Left lobe of liver (tissue), 2 donors: ENCODE measurements at regions not wholly inside any gene's neighbourhood (a gene's known extent, or its start where the extent isn't known, plus 50 kb on each side); places are given as distances from the start of the nearest gene placed in this dataset.
A peak's percentile ranks its signal among the peaks of the same experiment; 100 is the strongest.
"Not testable (repeated sequence)": the region's sequence is repeated elsewhere in the genome, so short reads cannot be mapped to it uniquely, and the experiment has no call there.

Source experiments
- ATAC-seq: fragments of 200-7000 bp; cut with Tn5 transposase; one replicate; pipeline ENCODE4 v1.9.1; 2020; ENCODE audit warnings: mild to moderate bottlenecking, moderate library complexity
- DNase-seq: peaks from one replicate; pipeline ENCODE4 v3.0.0-alpha.2; 2020; ENCODE audit warnings: low spot score
- donor health status: DM: no; HTN: no; CAD: no; lungs with moderate emphysema.
- donor health status: DM: no; HTN: yes; CAD: no.

GRCh38 chr15:29517829-29518228 lies 248.2 kb upstream of the NSMCE3 start:
- no peak for ATAC-seq
- DNase-seq: no peak

- no peak for DNase-seq
- no peak for ATAC-seq
These were observed 247.3 kb upstream of the NSMCE3 start for GRCh38 chr15:29516929-29517328.

DNA sequence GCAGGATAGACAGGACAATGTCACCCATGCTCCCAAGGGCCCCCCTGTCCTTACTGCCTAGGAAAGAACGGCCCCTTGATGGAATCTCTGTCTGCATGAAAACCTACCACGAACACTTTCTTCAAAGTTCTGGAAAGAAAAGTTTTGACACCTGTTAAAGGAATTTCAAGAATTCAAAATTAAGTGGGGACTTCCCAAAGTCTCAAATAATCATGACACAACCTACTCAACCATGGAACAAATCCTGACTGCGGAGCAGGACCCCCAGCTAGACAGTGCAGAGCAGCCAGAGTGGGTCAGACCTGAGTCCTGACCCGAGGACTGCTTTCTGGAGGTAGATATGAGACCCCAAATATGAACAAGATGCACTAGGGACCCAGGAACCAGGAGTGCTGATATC lies 245.3 kb upstream of the NSMCE3 start:
- ATAC-seq (no peak), DNase-seq (no peak)

DNA sequence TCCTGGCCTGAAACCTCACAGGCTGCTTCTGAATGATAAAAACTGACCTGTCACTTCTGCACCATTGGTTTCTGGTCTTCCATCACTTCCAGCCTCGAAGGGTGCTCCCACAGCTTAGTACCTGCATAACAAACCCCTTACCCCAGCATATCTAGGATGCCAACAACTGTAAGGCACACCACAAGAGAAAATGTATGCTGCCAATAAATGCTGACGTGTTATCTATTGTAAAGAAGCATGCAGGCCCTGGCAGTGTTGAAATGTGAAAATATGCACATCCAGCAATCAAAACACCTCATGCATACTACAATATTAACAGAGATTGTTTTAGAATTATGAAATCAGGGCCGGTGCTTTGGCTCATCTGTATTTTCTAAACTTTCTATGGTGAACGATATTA lies 242.0 kb upstream of the NSMCE3 start:
- DNase-seq (no peak), ATAC-seq (no peak)

- not testable (repeated sequence) for DNase-seq, ATAC-seq
These were observed 235.9 kb upstream of the NSMCE3 start for GRCh38 chr15:29505535-29505934.

DNA sequence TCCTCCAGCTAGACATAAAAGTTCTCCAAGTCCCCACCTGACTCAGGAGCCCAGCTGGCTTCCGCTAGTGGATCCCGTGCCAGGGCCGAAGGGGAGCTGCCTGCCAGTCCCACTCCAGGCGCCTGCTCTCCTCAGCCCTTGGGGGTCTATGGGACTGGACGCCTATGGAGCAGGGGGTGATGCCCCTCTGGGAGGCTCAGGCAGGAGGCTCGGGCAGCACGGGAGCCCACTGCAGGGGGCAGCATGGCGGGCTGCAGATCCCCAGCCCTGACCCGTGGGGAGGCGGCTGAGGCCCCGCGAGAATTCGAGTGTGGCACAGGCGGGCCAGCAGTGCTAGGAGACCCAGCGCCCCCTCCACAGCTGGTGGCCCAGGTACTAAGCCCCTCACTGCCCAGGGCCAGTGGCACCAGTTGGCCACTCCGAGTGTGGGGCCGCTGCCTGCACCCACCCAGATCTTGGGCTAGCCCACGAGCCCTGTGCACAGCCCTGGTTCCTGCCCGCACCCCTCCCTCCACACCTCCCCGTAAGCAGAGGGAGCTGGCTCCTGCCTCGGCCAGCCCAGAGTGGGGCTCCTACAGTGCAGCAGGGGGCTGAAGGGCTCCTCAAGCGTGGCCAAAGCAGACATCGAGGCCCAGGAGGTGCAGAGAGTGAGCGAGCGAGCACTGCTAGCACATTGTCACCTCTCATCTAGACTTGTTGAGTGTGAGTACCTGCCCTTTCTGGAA lies 221.3 kb upstream of the NSMCE3 start:
- DNase-seq: no peak
- no peak for ATAC-seq

- ATAC-seq: no peak
- no peak for DNase-seq
These were observed 211.3 kb upstream of the NSMCE3 start for GRCh38 chr15:29480949-29481348.

DNA sequence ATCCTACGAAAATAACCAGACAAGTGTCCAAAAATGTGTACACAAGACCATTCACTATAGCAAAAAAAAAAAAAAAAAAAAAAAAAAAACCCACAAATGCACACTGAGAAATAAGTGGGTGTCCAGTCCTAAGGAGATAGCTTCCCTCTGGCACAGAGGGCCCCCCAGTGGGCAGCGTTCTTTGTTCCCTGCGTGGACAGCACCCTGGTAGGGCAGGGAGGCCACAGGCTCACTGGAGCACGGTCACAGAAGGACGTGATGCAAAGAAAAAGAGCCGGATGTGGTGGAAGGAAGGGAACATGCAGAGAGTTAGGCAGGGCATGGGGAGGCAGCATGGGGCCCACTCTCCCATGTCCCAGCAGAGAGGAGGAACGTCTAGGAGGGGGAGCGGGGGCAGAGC lies 210.7 kb upstream of the NSMCE3 start:
- DNase-seq: no peak
- ATAC-seq: no peak

GRCh38 chr15:29477256-29477655 lies 207.6 kb upstream of the NSMCE3 start:
- DNase-seq: no peak
- no peak for ATAC-seq

- ATAC-seq (no peak), DNase-seq (no peak)
These were observed 207.0 kb upstream of the NSMCE3 start for GRCh38 chr15:29476503-29477080.

DNA sequence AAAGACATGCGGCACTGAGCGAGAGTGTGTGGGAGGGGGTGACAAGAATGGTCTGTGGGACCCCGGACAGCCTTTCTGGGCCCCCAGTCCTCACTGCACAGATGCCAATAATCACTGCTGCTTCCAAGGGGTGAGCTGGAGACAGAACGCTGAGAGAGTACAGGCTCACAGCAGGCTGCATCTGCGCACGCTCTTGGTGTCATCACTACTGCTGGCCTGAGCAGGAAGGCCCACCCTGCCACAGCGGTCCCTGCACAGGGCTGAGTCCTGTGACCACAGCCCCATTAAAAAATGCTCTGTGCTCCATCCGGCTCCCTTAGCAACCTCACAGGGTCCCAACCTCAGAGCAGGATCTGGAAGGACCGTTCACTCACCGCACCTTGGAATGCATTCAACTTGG lies 205.5 kb upstream of the NSMCE3 start:
- ATAC-seq (no peak), DNase-seq (no peak)

DNA sequence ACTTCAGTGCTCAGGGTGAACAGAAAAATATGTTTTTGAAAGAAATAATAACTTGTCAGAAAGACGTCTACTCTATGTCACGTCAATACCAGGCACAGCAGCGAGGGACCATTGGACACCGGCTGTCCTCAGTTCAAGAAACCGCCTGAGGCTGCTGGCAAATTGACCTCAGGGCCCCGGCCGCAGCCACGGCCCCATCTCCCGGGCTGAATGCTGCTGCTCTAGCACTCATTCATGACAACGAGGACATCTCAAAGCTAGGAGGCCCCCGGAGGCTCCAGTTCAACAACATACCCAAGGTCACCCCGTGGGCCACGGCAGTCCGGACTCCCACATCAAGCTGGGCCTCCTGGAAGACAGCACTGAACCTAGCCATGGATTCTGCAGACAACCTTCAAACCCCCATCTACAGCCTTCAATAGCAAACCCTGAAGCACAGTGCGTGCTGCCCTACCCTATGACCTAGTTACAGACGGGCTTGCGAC lies 204.0 kb upstream of the NSMCE3 start:
- ATAC-seq: no peak
- no peak for DNase-seq

- no peak for DNase-seq
- no peak for ATAC-seq
These were observed 203.4 kb upstream of the NSMCE3 start for GRCh38 chr15:29472901-29473445.

- DNase-seq (no peak), ATAC-seq (no peak)
These were observed 202.1 kb upstream of the NSMCE3 start for GRCh38 chr15:29471757-29472156.

DNA sequence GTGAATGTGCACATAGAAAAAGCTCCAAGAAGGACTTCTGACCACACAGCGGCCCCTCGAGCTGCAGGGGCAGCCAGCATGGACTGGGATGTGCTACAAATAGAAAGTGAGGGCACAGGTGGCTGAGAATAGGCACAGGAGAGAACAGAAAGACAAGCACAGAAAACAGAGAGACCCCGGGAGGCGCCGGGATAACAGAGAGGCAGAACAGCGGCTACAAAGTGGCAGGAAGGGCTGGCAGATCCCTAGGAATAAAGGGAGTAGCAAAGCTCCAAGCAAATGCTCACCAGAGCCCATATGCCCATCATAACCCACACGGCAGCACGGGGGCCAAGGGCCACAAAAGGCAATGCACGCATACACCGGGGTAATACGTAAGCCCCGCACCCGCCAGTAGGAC lies 201.7 kb upstream of the NSMCE3 start:
- DNase-seq: no peak
- no peak for ATAC-seq

GRCh38 chr15:29470794-29471193 lies 201.2 kb upstream of the NSMCE3 start:
- ATAC-seq: peak; percentile 73
- DNase-seq: no peak

GRCh38 chr15:29470311-29470710 lies 200.7 kb upstream of the NSMCE3 start:
- ATAC-seq: peak; percentile 93
- DNase-seq: peak; percentile 79

- DNase-seq (no peak), ATAC-seq (no peak)
These were observed 199.3 kb upstream of the NSMCE3 start for GRCh38 chr15:29468899-29469298.

- ATAC-seq (no peak), DNase-seq (no peak)
These were observed 197.5 kb upstream of the NSMCE3 start for GRCh38 chr15:29467091-29467490.

DNA sequence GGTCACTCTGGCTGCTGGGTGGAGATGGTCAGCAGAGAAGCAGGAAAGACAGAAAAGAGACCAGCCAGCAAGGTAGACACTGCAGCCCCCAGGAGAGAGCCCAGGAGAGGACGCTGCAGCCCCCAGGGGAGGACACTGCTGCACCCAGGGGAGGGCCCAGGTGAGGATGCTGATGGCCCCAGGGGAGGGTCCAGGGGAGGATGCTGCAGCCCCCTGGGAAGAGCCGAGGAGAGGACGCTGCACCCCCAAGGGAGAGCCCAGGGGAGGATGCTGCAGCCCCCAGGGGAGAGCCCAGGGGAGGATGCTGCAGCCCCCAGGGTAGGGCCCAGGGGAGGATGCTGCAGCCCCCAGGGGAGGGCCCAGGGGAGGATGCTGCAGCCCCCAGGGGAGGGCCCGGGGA lies 196.7 kb upstream of the NSMCE3 start:
- ATAC-seq (no peak), DNase-seq (no peak)

- no peak for ATAC-seq
- DNase-seq: no peak
These were observed 196.2 kb upstream of the NSMCE3 start for GRCh38 chr15:29465816-29466215.

DNA sequence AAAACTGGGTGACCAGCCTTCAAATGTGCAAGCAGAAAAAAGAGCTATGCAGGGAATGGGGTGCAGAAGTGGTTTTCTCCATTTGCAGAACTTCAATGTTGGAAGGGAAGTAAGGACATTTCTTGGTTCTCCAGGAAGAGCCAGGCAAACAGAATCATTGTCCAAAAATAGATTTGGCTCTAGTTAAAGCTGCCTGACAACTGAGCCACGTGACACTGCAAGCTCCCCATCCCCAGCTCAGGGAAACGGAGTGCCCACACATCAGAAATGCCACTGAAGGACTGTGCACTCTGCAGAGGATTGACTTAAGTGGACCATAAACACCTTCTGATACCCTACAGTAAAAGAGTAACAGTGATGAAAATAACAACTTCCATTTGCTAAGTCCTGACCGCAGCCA lies 195.6 kb upstream of the NSMCE3 start:
- ATAC-seq: no peak
- no peak for DNase-seq

- DNase-seq (no peak), ATAC-seq (no peak)
These were observed 192.3 kb upstream of the NSMCE3 start for GRCh38 chr15:29461877-29462276.
